ENCODE measurements at regions not wholly inside any gene's neighbourhood (a gene's known extent, or its start where the extent isn't known, plus 50 kb on each side); places are given as distances from the start of the nearest gene placed in this dataset.

- POLR2A ChIA-PET (ENCODE audit: low non-redundant PET), result no interaction called here
- CTCF ChIA-PET, result interaction anchor here (0.8 kb wide), 1 partner anchor 23 kb away, joined by 4 read pairs; no protein-coding TSS in a partner anchor
- DNase-seq (ENCODE audit: low spot score), result no peak
- H3K27ac ChIP-seq, result no peak overlapping the region
- TF ChIP-seq CTCF (conservative IDR thresholded peaks at IDR 0.05; ENCODE audit: low read depth), result no peak
These were observed 109.6 kb upstream of the SLCO6A1 start for GRCh38 chr5:102608414-102608813.

GRCh38 chr5:102611312-102611711, 112.5 kb upstream of the SLCO6A1 start:
- ChIA-PET POLR2A (ENCODE audit: low non-redundant PET) (no interaction called here), CTCF (interaction anchor here (0.6 kb wide), 1 partner anchor 986 kb away, joined by 3 read pairs; no protein-coding TSS in a partner anchor)
- no peak for DNase-seq (ENCODE audit: low spot score)
- no peak for TF ChIP-seq CTCF (conservative IDR thresholded peaks at IDR 0.05; ENCODE audit: low read depth)
- H3K27ac ChIP-seq, result no peak overlapping the region

GRCh38 chr5:102613661-102614060, 114.9 kb upstream of the SLCO6A1 start:
- CTCF ChIA-PET, result no interaction called here
- DNase-seq (ENCODE audit: low spot score), result no peak
- no peak overlapping the region for H3K27ac ChIP-seq
- no peak for TF ChIP-seq CTCF (conservative IDR thresholded peaks at IDR 0.05; ENCODE audit: low read depth)
- POLR2A ChIA-PET (ENCODE audit: low non-redundant PET), result no interaction called here

- no peak overlapping the region for H3K27ac ChIP-seq
- ChIA-PET CTCF (no interaction called here), POLR2A (ENCODE audit: low non-redundant PET) (no interaction called here)
- DNase-seq (ENCODE audit: low spot score), result no peak
- TF ChIP-seq CTCF (conservative IDR thresholded peaks at IDR 0.05; ENCODE audit: low read depth), result no peak
These were observed 118.7 kb upstream of the SLCO6A1 start for GRCh38 chr5:102617191-102618187.

- no peak for DNase-seq (ENCODE audit: low spot score)
- ChIA-PET CTCF (no interaction called here), POLR2A (ENCODE audit: low non-redundant PET) (no interaction called here)
- H3K27ac ChIP-seq, result no peak overlapping the region
- TF ChIP-seq CTCF (conservative IDR thresholded peaks at IDR 0.05; ENCODE audit: low read depth), result no peak
These were observed 123.5 kb upstream of the SLCO6A1 start for GRCh38 chr5:102622262-102622661.

GRCh38 chr5:102623329-102624065, 124.7 kb upstream of the SLCO6A1 start:
- DNase-seq (ENCODE audit: low spot score), result no peak
- H3K27ac ChIP-seq, result no peak overlapping the region
- CTCF ChIA-PET, result no interaction called here
- POLR2A ChIA-PET (ENCODE audit: low non-redundant PET), result no interaction called here
- no peak for TF ChIP-seq CTCF (conservative IDR thresholded peaks at IDR 0.05; ENCODE audit: low read depth)

All from RWPE1 (cell line).